Right lobe of liver (tissue), 4 donors: ENCODE measurements at regions not wholly inside any gene's neighbourhood (a gene's known extent, or its start where the extent isn't known, plus 50 kb on each side); places are given as distances from the start of the nearest gene placed in this dataset.

Experiments used
- CTCF ChIP-seq, 4 donors: fragments of 200-600 bp in 3 of 4; fragments of 450-650 bp in 1 of 4; IDR thresholded peaks; one replicate each; pipeline versions ENCODE4 v1.5.1 to v1.8.0; 2016 to 2022; ENCODE audit warnings: antibody characterized with exemption in 4 of 4, mild to moderate bottlenecking in 2 of 4
- POLR2A ChIP-seq: fragments of 450-650 bp; IDR thresholded peaks from one replicate; pipeline ENCODE4 v1.6.1; 2017; ENCODE audit warnings: antibody characterized with exemption, mild to moderate bottlenecking
- donor health status: DM: no; HTN: no; CAD: no.
- donor health status: DM: no; HTN: no; CAD: no.
- donor health status: DM: no; HTN: yes; CAD: no.

GRCh38 chr3:46146548-46146947, 61.6 kb downstream of the CCR1 start:
- TF ChIP-seq CTCF (IDR thresholded peaks at IDR 0.05) (no peak), POLR2A (no peak)
